ENCODE measurements at regions not wholly inside any gene's neighbourhood (a gene's known extent, or its start where the extent isn't known, plus 50 kb on each side); places are given as distances from the start of the nearest gene placed in this dataset.

DNA sequence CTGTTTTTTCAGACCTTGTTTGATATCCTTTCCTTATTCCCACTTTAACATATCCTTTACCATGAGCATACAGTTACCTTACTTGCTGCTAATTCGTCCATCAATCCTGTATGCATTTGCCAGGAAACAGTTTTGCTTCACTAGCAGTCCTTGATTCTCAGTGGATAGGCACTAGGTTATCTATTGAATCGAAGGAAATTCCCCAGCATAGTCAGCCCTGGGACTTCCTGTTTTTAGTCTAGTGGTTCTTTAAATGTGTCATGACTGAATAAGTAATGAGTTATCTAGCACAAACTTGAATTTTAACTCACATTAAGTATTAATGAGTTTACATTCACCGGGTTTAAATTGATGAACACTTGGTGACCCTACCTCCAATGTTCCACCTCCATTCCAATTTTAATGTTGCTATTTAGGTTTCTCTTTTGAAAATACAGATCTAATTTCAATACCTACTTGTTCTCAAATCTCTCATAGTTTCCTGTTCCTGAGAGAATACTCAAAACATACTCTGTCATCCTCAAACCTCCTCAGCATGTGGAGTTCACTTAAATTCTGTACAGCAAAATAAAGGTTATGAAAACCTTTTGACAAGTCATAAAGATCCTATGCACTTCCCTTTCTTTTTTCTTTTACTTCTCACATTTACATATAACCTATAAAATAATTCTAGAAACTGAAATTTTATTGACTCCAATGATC, 1375.1 kb upstream of the TENM4 start:
- TF ChIP-seq, protein P1, sequence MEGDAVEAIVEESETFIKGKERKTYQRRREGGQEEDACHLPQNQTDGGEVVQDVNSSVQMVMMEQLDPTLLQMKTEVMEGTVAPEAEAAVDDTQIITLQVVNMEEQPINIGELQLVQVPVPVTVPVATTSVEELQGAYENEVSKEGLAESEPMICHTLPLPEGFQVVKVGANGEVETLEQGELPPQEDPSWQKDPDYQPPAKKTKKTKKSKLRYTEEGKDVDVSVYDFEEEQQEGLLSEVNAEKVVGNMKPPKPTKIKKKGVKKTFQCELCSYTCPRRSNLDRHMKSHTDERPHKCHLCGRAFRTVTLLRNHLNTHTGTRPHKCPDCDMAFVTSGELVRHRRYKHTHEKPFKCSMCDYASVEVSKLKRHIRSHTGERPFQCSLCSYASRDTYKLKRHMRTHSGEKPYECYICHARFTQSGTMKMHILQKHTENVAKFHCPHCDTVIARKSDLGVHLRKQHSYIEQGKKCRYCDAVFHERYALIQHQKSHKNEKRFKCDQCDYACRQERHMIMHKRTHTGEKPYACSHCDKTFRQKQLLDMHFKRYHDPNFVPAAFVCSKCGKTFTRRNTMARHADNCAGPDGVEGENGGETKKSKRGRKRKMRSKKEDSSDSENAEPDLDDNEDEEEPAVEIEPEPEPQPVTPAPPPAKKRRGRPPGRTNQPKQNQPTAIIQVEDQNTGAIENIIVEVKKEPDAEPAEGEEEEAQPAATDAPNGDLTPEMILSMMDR (IDR thresholded peaks at IDR 0.05; ENCODE audit: low read depth, low read length, poor library complexity, severe bottlenecking), result no peak
- no peak for TF ChIP-seq EZH2phosphoT487 (IDR thresholded peaks at IDR 0.05; ENCODE audit: borderline replicate concordance, low read length)
